ENCODE measurements at regions not wholly inside any gene's neighbourhood (a gene's known extent, or its start where the extent isn't known, plus 50 kb on each side); places are given as distances from the start of the nearest gene placed in this dataset.

DNA sequence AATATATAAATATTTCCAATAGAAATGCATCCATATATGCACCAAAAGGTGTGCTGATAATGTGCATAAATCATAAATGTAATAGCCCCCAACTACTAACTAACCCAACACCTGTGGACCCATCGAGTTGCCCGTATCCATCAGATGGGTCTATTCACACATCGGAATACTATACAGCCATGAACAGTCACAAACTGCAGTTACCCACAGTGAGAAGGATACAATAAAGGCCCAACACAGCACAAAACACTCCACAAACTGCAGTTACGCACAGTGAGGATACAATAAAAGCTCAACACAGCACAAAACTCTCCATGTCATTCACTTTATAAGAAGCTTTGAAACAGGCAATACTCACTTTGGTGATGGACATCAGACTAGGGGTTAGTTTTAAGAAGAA, 145.3 kb upstream of the OTOS start:
- TF ChIP-seq, protein P1, sequence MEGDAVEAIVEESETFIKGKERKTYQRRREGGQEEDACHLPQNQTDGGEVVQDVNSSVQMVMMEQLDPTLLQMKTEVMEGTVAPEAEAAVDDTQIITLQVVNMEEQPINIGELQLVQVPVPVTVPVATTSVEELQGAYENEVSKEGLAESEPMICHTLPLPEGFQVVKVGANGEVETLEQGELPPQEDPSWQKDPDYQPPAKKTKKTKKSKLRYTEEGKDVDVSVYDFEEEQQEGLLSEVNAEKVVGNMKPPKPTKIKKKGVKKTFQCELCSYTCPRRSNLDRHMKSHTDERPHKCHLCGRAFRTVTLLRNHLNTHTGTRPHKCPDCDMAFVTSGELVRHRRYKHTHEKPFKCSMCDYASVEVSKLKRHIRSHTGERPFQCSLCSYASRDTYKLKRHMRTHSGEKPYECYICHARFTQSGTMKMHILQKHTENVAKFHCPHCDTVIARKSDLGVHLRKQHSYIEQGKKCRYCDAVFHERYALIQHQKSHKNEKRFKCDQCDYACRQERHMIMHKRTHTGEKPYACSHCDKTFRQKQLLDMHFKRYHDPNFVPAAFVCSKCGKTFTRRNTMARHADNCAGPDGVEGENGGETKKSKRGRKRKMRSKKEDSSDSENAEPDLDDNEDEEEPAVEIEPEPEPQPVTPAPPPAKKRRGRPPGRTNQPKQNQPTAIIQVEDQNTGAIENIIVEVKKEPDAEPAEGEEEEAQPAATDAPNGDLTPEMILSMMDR (IDR thresholded peaks at IDR 0.05), result no peak
- Histone ChIP-seq H3K36me3 (no peaks in the 10 kb centered on the region), H3K4me1 (no peaks in the 10 kb centered on the region), H3K27ac (no peak overlapping the region), H3K27me3 (no peaks in the 10 kb centered on the region), H3K9me3 (no peaks in the 10 kb centered on the region), H3K4me3 (no peak overlapping the region)
- no peak for DNase-seq (ENCODE audit: low spot score in 2 of 2)
- intact Hi-C loops (cut with DNase I), result no loop called here

DNA sequence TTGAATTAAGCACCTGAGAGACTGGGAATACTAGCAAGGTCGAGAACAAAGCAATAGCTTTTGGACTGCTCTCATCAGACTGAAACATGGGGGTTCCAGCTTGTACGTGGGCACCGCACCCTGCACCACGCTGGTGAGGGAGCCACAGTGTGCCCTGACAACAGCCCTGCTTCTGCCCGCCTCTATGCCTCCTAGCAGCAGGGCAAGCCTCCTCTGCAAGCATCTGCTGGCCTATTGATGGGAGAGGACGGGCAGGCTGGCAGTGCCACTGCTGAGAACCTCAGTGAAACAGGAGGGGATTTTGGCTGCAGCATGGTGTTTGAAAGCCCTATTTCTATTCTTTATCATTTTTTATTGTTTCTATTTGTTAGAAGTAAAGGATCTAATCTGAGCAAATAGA, 146.1 kb upstream of the OTOS start:
- H3K4me3 ChIP-seq, result no peak overlapping the region
- no peak for DNase-seq (ENCODE audit: low spot score in 2 of 2)
- no peak overlapping the region for H3K27ac ChIP-seq
- no peaks in the 10 kb centered on the region for H3K4me1 ChIP-seq
- TF ChIP-seq, protein P1 (IDR thresholded peaks at IDR 0.05), result no peak
- H3K36me3 ChIP-seq, result no peaks in the 10 kb centered on the region
- intact Hi-C loops (cut with DNase I), result no loop called here
- H3K27me3 ChIP-seq, result no peaks in the 10 kb centered on the region
- H3K9me3 ChIP-seq, result no peaks in the 10 kb centered on the region

DNA sequence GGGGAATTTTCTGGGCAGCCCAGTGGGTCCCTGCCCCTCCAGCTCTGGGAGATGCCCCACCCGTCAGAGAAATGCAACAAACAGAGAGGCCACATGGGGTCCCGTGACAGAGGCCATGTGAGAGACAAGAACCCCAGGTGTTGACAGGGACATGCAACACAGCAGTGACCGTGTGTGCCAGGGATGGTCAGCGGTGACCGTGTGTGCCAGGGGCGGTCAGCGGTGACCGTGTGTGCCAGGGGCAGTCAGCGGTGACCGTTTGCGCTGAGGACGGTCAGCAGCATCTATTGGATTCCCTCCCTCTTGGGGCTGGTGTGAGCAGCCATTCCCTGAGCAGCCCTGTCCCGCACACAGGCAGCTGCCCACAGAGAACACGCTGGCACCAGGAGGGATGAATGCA, 146.6 kb upstream of the OTOS start:
- no peaks in the 10 kb centered on the region for H3K4me1 ChIP-seq
- H3K36me3 ChIP-seq, result no peaks in the 10 kb centered on the region
- no peaks in the 10 kb centered on the region for H3K9me3 ChIP-seq
- H3K4me3 ChIP-seq, result no peak overlapping the region
- TF ChIP-seq, protein P1 (IDR thresholded peaks at IDR 0.05), result no peak
- intact Hi-C loops (cut with DNase I), result no loop called here
- no peaks in the 10 kb centered on the region for H3K27me3 ChIP-seq
- DNase-seq (ENCODE audit: low spot score in 2 of 2), result no peak
- H3K27ac ChIP-seq, result no peak overlapping the region

DNA sequence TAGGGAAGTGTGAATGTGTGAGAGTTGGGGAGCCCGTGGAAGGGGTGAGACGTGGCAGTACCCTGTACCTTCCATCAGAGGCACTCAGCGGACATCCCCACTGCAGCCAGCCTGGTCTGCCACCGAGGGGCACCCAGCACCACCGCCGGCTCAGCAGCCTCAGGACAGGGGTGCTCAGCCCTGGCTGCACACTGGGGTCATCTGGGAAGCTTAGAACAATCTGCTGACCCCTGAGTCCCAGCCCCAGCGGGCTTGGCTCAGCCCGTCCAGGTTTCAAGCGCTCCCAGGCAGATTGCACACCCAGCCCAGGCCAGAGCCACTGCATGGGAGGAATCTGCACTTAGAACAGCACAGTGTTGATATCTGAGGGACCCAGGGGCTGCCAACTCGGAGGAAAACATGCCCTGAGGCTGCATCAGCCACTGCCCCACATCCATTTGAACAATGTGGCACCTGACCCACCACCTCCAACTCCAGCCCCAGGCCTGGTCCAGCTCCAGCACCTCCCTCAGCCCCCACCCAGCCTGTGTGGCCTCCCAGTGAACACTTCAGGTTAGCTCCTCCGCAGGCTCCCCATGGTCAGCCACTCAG, 147.1 kb upstream of the OTOS start:
- TF ChIP-seq, protein P1 (IDR thresholded peaks at IDR 0.05), result no peak
- H3K27ac ChIP-seq, result no peak overlapping the region
- intact Hi-C loops (cut with DNase I), result no loop called here
- no peaks in the 10 kb centered on the region for H3K27me3 ChIP-seq
- H3K4me1 ChIP-seq, result no peaks in the 10 kb centered on the region
- DNase-seq (ENCODE audit: low spot score in 2 of 2), result no peak
- H3K36me3 ChIP-seq, result no peaks in the 10 kb centered on the region
- H3K4me3 ChIP-seq, result no peak overlapping the region
- no peaks in the 10 kb centered on the region for H3K9me3 ChIP-seq

- Histone ChIP-seq H3K27me3 (no peaks in the 10 kb centered on the region), H3K9me3 (no peaks in the 10 kb centered on the region), H3K4me3 (no peak overlapping the region), H3K36me3 (no peaks in the 10 kb centered on the region), H3K4me1 (no peaks in the 10 kb centered on the region), H3K27ac (no peak overlapping the region)
- DNase-seq (ENCODE audit: low spot score in 2 of 2), result no peak
- TF ChIP-seq, protein P1 (IDR thresholded peaks at IDR 0.05), result no peak
- intact Hi-C loops (cut with DNase I), result no loop called here
Observed at GRCh38 chr2:240288087-240288521, 147.4 kb upstream of the GPC1 start.

Data from ascending aorta (tissue), 2 donors.